ENCODE measurements at regions not wholly inside any gene's neighbourhood (a gene's known extent, or its start where the extent isn't known, plus 50 kb on each side); places are given as distances from the start of the nearest gene placed in this dataset.
"Not testable (repeated sequence)": the region's sequence is repeated elsewhere in the genome, so short reads cannot be mapped to it uniquely, and the experiment has no call there.

DNA sequence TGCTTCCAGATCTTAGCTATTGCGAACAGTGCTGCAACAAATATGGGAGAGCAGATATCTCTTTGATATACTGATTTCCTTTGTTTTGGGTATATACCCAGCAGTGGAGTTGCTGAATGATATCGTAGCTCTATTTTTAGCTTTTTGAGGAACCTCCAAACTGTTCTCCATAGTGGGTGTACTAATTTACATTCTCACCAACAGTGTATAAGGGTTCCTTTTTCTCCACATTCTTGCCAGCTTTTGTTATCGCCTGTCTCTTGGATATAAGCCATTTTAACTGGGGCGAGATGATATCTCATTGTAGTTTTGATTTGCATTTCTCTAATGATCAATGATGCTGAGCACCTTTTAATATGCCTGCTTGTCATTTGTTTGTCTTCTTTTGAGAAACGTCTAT lies 196.0 kb downstream of the RPIA start:
- H3K27ac Mint-ChIP-seq, H3K4me1 Mint-ChIP-seq, H3K27me3 Mint-ChIP-seq: not testable (repeated sequence)

DNA sequence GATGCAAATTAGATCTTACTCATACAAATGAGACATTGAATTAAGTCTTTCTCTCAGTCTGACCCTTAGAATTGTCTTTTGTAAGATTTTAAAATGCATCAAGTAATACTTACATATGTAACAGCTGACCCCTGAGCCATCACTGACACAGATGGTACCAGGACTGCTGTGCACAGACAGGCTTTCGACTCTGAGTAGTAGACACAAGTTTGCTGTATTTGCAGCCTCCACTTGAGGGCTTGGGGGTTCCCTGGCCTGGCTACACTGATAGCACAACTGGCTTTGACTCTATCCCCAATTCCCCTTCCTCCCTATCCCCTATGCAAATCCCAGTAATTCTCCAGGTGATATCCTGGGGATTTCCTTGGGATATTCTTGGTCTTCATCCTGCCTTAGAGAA lies 200.7 kb downstream of the RPIA start:
- Mint-ChIP-seq H3K4me1 (no peaks in the 10 kb centered on the region), H3K36me3 (ENCODE audit: low read depth) (no peaks in the 10 kb centered on the region), H3K27ac (no peak overlapping the region), H3K9me3 (no peaks in the 10 kb centered on the region), H3K27me3 (peaks cover 10% of the 10 kb centered on the region), H3K4me3 (no peak overlapping the region)
- DNase-seq: no peak
- intact Hi-C loops (cut with micrococcal nuclease): no loop called here

More for the DNA sequence above, 196.0 kb downstream of the RPIA start:
- intact Hi-C loops (cut with micrococcal nuclease); DNase-seq; H3K36me3 Mint-ChIP-seq (ENCODE audit: low read depth); H3K9me3 Mint-ChIP-seq; H3K4me3 Mint-ChIP-seq: not testable (repeated sequence)

DNA sequence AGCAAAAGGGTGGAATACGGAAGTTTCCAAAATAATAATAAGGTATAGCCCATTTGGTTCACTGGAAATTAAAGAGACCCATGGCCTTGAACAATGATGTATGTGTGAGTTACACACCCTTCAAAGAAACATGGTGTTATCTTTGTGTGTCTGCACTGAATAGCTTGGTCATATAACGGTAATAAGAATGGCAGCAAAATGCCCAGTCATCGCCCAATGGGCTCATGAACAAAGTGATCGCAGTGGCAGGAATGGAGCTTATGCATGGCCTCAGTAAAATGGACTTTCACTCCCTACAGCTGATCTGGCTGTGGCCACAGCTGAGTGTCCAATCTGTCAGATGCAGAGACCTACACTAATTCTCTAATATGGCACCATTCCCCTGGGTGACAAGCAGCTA lies 201.3 kb downstream of the RPIA start:
- Mint-ChIP-seq H3K27me3 (peaks cover 9% of the 10 kb centered on the region), H3K36me3 (ENCODE audit: low read depth) (no peaks in the 10 kb centered on the region), H3K4me1 (no peaks in the 10 kb centered on the region), H3K9me3 (no peaks in the 10 kb centered on the region), H3K27ac (no peak overlapping the region), H3K4me3 (no peak overlapping the region)
- no peak for DNase-seq
- intact Hi-C loops (cut with micrococcal nuclease): no loop called here

DNA sequence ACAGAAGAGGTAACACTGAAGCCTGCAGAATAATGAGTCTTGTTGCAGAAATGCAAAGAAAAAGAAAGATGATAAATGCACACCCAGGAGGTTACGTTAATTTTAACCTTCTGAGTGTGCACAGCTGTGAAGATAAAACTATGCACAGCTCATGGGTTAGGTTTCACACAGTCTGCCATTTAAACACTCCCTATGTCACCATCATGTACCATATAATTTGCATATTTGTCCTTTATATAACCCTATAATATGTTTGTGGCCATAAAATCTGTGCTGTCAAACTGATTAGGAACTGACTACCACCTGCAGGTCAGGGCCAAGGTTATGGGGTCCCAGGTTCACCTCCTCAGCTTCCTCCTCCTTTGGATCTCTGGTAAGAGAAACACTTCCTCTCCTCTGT lies 205.5 kb downstream of the RPIA start:
- Mint-ChIP-seq H3K27ac (no peak overlapping the region), H3K36me3 (ENCODE audit: low read depth) (no peaks in the 10 kb centered on the region), H3K9me3 (peaks cover 3% of the 10 kb centered on the region), H3K27me3 (peaks cover 14% of the 10 kb centered on the region), H3K4me3 (no peak overlapping the region), H3K4me1 (no peaks in the 10 kb centered on the region)
- DNase-seq: no peak
- intact Hi-C loops (cut with micrococcal nuclease): no loop called here

DNA sequence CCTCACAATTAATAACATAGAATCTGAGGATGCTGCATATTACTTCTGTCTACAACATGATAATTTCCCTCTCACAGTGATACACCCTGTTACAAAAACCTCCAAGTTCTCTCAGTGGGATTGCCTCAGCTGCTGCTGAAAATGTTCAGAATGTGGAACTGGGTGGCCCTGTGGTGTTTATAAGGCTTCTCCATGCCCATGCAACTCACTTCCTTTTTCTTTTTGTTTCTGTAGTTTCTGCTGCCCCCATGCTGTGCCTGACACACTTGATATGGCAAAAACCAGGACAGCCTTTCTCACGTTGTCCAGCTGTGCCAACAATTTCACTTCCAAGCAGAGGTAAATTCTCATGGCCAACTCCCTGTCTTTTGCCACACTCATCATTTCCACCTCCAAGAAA lies 206.2 kb downstream of the RPIA start:
- DNase-seq: no peak
- H3K27ac Mint-ChIP-seq: no peak overlapping the region
- H3K27me3 Mint-ChIP-seq: peaks cover 14% of the 10 kb centered on the region
- H3K4me1 Mint-ChIP-seq: no peaks in the 10 kb centered on the region
- peaks cover 3% of the 10 kb centered on the region for H3K9me3 Mint-ChIP-seq
- intact Hi-C loops (cut with micrococcal nuclease): no loop called here
- H3K4me3 Mint-ChIP-seq: no peak overlapping the region
- H3K36me3 Mint-ChIP-seq (ENCODE audit: low read depth): no peaks in the 10 kb centered on the region

DNA sequence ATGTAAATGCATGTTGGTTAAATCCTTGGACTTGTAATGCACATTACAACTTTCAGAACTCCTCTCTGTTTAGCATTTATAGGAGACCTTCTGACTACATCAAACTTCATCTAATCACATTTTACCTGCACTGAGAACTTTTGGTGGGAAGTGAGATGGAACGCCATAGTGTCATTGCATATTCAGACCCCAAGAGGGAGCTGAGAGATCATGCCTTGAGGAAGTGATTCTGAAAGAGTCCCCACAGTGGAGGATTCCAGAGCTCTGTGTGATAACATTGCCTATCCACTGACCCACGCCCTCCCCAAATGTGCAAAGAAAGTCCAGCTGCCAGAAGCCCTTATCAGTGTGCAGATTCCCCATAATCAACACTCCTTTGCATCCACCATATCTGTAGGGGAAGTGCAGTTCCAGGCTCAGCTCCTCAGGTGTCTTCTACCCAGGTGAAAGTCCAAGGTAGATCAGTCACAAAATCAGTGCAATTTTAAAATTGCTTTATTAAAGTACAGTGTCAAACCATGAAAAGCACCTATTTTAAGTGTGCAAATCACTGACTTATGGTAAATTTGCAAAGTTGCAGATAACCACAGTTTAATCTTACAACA lies 212.4 kb downstream of the RPIA start:
- Mint-ChIP-seq H3K9me3 (peaks cover 3% of the 10 kb centered on the region), H3K36me3 (ENCODE audit: low read depth) (no peaks in the 10 kb centered on the region), H3K27ac (no peak overlapping the region), H3K27me3 (peaks cover 18% of the 10 kb centered on the region), H3K4me3 (no peak overlapping the region), H3K4me1 (no peaks in the 10 kb centered on the region)
- peak; percentile 59 for DNase-seq
- intact Hi-C loops (cut with micrococcal nuclease): no loop called here

DNA sequence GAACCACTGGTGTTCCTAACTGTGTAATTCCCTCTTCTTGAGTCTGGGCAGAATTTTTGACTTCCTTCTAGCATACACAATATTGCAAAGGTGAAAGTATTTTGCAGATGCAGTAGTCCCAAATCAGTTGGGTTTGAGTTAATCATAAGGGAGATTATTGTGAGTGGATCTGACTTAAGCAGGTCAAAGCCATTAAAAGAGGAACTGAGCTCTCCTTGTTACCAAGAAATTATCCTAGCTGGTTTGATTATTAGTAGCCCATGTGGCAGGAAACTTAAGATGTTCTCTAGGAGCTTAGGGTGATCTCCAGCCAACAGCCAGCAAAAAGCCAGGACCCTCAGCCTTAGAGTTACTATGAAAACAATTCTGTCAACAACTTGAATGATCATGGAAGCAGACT lies 221.8 kb downstream of the RPIA start:
- Mint-ChIP-seq H3K9me3 (no peaks in the 10 kb centered on the region), H3K36me3 (ENCODE audit: low read depth) (no peaks in the 10 kb centered on the region), H3K4me3 (no peak overlapping the region), H3K27ac (no peak overlapping the region), H3K27me3 (peaks cover 14% of the 10 kb centered on the region), H3K4me1 (no peaks in the 10 kb centered on the region)
- intact Hi-C loops (cut with micrococcal nuclease): no loop called here
- no peak for DNase-seq

DNA sequence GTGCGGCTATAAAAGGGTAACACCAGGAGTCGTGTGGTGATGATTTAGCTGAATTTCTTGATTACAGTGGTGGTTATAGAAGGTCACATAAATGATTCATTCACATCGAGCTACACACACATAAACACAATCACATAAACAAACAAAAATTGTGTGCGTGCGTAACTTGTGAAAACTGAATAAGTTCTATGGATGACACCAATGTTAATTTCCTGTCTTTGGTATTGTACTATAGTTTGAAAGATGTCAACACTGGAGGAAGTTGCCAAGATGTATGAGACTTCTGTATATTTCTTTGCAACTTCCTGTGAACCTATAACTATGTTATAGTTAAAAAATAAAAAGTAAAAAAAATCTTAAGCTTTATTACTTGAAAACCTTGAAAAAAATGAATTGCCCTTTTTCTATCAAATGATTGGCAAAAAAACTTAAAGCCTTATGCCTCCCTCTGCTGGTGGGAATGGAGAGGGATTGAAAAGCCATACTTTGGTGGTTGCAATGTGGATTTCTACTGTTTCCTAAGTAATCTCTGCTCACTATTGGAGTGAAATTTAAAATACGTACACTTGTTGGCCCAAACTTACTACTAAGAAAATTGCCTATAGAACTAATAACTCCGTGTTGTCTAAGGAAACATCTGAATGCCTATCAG lies 227.7 kb downstream of the RPIA start:
- DNase-seq: no peak
- intact Hi-C loops (cut with micrococcal nuclease): loop anchor here (2.0 kb wide), 1 partner anchor 44 kb away; no protein-coding TSS in a partner anchor
- Mint-ChIP-seq H3K27me3 (peaks cover 16% of the 10 kb centered on the region), H3K27ac (no peak overlapping the region), H3K36me3 (ENCODE audit: low read depth) (no peaks in the 10 kb centered on the region), H3K4me3 (no peak overlapping the region), H3K4me1 (no peaks in the 10 kb centered on the region), H3K9me3 (no peaks in the 10 kb centered on the region)

DNA sequence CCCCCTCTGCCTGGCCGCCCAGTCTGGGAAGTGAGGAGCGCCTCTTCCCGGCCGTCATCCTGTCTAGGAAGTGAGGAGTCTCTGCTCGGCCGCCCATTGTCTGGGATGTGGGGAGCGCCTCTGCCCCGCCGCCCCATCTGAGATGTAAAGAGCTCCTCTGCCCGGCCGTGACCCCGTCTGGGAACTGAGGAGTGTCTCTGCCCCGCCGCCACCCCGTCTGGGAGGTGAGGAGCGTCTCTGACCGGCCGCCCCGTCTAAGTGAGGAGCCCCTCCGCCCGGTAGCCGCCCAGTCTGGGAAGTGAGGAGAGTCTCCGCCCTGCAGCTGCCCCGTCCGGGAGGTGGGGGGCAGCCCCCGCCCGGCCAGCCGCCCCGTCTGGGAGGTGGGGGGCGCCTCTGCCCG lies 228.9 kb downstream of the RPIA start:
- H3K27ac Mint-ChIP-seq; H3K4me1 Mint-ChIP-seq; H3K36me3 Mint-ChIP-seq (ENCODE audit: low read depth); intact Hi-C loops (cut with micrococcal nuclease); DNase-seq; H3K9me3 Mint-ChIP-seq; H3K4me3 Mint-ChIP-seq: not testable (repeated sequence)
- peaks cover 16% of the 10 kb centered on the region for H3K27me3 Mint-ChIP-seq

DNA sequence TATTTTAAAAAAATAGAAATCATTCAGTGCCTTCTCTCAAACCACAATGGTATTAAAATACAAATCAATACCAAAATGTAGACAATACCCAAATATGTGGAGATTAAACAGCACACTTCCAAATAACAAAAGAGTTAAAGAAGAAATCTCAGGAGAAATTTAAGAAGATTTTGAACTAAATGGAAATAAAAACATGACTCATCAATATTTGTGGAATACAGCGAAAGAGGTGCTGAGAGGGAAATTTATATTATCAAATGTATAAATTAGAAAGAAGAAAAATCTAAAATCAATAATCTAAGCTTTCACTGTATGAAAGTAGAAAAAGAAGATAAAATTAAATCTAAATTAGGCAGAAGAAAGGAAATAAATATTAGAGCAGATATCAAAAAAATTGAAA lies 233.1 kb downstream of the RPIA start:
- H3K27ac Mint-ChIP-seq: no peak overlapping the region
- no peaks in the 10 kb centered on the region for H3K9me3 Mint-ChIP-seq
- H3K4me1 Mint-ChIP-seq: no peaks in the 10 kb centered on the region
- peaks cover 15% of the 10 kb centered on the region for H3K27me3 Mint-ChIP-seq
- no peaks in the 10 kb centered on the region for H3K36me3 Mint-ChIP-seq (ENCODE audit: low read depth)
- intact Hi-C loops (cut with micrococcal nuclease): no loop called here
- DNase-seq: no peak
- H3K4me3 Mint-ChIP-seq: no peak overlapping the region

DNA sequence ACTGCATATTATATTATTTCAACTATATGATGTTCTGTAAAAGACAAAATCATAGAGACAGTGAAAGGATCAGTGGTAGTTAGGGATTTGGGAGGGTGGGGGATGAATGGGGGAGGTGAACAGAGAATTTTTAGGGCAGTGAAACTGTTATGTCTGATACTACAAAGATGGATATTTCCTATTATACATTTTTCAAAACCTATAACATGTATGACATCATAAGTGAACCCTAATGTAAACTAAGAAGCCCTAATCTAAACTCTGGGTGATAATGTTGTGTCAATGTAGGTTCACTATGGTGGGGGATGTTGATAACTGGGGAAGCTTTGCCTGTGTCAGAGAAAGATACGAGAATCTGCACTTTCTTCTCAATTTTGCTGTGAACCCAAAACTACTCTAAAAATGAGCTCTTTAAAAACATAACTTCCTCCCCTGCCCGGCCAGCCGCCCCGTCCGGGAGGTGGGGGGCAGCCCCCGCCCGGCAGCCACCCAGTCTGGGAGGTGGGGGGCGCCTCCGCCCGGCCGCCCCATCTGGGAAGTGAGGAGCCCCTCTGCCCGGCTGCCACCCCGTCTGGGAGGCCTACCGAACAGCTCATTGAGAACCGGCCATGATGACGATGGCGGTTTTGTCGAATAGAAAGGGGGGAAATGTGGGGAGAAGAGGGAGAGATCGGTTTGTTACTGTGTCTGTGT lies 234.4 kb downstream of the RPIA start:
- intact Hi-C loops (cut with micrococcal nuclease): no loop called here
- no peaks in the 10 kb centered on the region for H3K36me3 Mint-ChIP-seq (ENCODE audit: low read depth)

DNA sequence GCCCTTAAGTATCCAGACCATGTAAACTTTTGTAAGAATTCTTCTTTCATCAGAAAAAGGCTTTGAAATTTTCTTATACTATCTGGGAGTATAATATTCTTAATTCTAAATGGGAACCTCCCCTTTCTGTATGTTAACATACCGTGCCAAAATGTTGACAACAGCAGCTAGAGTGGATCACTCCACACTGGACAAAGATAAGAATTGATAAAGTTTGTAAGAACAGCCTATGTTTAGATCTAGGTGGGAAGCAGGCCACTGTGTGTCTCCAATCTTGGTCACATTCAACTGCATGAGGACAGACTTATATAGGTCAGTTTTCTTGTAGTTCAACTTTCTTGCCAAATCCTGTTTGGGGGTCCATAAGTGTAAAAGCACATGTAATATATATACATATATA lies 235.7 kb downstream of the RPIA start:
- Mint-ChIP-seq H3K27ac (no peak overlapping the region), H3K4me3 (no peak overlapping the region), H3K4me1 (no peaks in the 10 kb centered on the region), H3K9me3 (no peaks in the 10 kb centered on the region), H3K36me3 (ENCODE audit: low read depth) (no peaks in the 10 kb centered on the region), H3K27me3 (peaks cover 19% of the 10 kb centered on the region)
- DNase-seq: peak; percentile 12
- intact Hi-C loops (cut with micrococcal nuclease): no loop called here

More for the DNA sequence above, 234.4 kb downstream of the RPIA start:
- Mint-ChIP-seq H3K9me3 (no peaks in the 10 kb centered on the region), H3K4me3 (no peak overlapping the region), H3K27me3 (peaks cover 18% of the 10 kb centered on the region), H3K27ac (no peak overlapping the region), H3K4me1 (no peaks in the 10 kb centered on the region)
- no peak for DNase-seq

DNA sequence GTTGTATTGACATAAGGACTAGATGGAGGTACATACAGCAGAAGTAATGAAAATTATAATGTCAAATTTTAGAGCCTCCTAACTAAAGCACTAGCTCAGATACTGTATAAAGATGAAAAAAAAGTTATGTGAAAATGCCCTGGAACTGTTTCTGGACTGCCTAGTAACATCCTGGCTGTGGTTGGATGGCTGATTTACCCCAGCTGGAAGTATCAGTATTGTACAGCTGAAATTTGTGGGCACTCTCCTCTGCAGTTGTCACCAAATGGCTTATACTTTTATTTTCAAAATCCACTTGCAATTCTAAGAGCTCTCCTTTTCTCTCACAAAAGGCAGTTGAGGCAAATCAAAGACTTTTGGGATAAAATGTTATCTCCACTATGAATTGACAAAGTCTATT lies 239.2 kb downstream of the RPIA start:
- H3K4me3 Mint-ChIP-seq: no peak overlapping the region
- peak; percentile 17 for DNase-seq
- peaks cover 13% of the 10 kb centered on the region for H3K27me3 Mint-ChIP-seq
- no peak overlapping the region for H3K27ac Mint-ChIP-seq
- peaks cover 2% of the 10 kb centered on the region for H3K4me1 Mint-ChIP-seq
- H3K36me3 Mint-ChIP-seq (ENCODE audit: low read depth): no peaks in the 10 kb centered on the region
- H3K9me3 Mint-ChIP-seq: no peaks in the 10 kb centered on the region
- intact Hi-C loops (cut with micrococcal nuclease): no loop called here

DNA sequence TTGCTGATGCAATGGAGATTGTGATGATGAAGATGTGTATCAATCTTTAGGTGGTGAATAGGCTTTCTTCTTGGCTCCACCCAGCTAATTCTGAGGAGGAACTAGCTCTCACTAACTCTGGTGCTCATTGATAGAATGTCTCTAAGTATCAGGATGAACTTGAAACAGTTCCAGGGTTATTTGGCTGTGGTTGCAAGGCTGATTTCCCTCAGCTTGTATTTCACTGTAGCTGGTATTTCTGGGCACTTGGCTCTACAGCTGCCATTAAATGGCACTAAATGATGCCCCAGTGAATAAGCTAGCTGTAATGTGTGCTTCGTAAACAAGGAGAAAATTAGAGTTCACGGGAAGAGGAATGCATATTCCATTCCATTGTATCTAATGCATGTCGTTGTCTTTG lies 241.2 kb downstream of the RPIA start:
- no peaks in the 10 kb centered on the region for H3K36me3 Mint-ChIP-seq (ENCODE audit: low read depth)

More for the DNA sequence above, 241.2 kb downstream of the RPIA start:
- Mint-ChIP-seq H3K9me3 (no peaks in the 10 kb centered on the region), H3K27ac (no peak overlapping the region), H3K4me3 (no peak overlapping the region), H3K27me3 (peaks cover 12% of the 10 kb centered on the region), H3K4me1 (peaks cover 2% of the 10 kb centered on the region)
- intact Hi-C loops (cut with micrococcal nuclease): no loop called here
- DNase-seq: peak; percentile 26

All from activated CD4-positive, alpha-beta T cell treated with anti-CD3 and anti-CD28 coated beads, Interleukin-2, amount 10 ng/mL, durations not matched to agents 24 days and 14 days (primary cell).